Erythroblast (primary cell): ENCODE measurements at regions not wholly inside any gene's neighbourhood (a gene's known extent, or its start where the extent isn't known, plus 50 kb on each side); places are given as distances from the start of the nearest gene placed in this dataset.

Source experiments
- DNase-seq, 2 experiments: peaks; one replicate each; lab custom pipeline; 2025; lab: John Stamatoyannopoulos, UW
- GATA1 ChIP-seq: IDR thresholded peaks from 2 replicates; pipeline ENCODE4 v1.6.1; 2011; ENCODE audit warnings: low read depth, mild to moderate bottlenecking, control low read depth, low read length, moderate library complexity
- POLR2A ChIP-seq: IDR thresholded peaks from 2 replicates; pipeline ENCODE4 v1.6.1; 2011; ENCODE audit warnings: mild to moderate bottlenecking, low read length

DNA sequence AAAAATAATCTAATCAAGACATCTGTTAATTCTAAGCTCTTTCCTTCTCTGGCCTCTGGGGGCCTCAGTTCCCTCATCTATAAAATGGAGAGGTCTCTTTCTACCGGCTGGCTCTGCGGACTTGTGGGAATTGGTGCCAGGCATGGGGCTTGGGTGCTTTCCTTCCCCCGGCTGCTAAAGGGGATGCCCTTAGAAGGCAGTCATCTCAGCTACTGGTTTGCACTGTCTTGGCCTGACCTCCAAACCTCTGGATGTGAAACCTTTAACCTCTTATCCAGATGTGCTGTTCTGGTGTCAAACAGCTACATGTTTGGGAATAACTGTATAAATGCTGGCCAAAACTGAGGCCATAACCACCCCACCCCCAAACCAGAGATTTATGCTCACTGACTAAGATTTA, 320.0 kb downstream of the RPS24 start:
- DNase-seq, result no peak
- TF ChIP-seq GATA1 (no peak), POLR2A (no peak)

DNA sequence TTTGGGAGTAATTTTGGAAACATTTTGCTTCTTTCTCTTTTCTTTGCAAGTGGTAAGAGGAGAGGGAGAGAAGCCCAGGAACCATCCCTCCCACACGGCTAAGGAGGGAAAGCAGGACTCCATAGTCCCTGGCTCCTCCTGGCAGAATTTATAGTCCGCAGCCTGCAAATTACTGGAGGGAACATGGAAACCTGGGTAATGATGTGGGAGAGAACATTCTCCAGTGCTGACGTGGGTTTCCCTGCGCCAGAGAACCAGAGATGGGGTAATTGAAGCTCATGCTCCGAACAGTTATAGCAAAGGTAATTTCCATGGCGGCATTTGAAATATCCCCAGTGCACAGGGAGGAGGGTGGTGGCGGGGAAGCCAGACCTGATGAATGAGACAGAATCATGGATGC, 320.4 kb downstream of the RPS24 start:
- TF ChIP-seq GATA1 (no peak), POLR2A (no peak)
- DNase-seq, result no peak

DNA sequence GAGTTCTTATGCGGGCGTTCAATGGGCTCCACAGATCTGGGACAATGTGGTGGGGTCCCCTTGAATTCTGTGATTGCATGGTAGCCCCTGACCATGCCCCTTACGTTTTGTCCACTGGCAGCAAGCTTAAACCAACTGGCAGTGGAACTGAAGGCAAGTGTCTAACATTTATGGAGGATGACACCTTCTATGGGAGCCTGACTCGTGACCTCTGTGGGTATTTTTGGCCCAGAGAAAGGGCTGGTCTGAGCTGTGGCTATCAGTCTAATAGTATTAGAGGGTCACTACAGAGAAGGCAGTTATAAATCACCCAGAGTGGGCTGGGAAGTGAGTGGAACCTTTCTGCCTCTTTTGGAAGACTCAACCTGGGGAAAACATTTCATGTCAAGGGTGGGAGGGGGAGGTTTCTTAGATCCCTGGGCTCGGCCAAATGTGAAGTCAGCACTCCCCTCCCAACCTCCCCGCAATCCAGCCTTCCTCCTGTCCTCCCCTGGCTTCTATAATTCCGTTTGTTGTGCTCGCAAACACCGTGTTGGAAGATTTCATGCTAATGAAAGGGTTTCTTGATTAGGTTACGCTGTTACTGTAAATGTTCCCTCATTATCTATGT, 322.7 kb downstream of the RPS24 start:
- TF ChIP-seq GATA1, result no peak
- TF ChIP-seq POLR2A, result no peak

DNA sequence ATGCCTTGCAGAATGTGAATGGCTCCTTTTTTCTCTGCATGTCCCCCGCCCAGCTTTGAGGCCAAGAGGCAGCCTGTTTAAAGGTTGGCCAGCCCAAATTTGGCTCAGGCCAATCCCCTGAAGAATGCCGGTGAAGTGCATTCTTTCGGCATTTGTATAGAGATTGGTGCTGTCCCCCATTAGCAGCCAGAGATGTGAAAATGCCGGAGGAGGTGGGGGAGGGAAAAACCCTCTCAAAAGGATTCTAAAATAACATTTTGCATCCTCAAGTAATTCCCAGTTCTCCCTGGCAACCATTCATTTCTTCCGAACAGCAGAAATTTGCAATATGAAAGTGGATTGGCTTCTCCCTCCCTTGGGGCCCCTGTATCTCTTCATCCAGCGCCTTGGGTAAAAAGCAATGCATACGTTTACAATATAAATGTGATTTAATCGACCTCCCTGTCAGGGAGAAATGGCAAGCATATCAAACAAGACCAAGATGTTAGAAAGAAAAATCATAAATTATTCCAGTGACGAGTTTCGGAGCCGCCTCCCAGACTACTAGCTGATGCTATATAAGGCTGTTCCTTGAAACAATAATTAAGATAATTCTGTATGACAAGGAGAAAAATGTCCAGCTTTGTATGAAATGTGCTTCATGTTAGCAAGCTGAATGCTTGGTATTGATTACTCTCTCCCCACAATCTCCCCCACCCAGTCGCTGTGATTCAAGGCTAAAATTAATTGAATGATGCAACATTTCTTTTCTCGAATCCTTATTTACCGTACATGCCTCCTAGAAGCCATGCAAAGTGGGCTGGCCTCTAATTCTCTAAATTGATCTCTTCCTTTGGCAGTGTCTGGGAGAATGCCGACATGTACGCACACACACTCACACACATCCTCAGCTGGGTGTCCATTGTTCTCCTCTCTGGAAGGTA, 323.7 kb downstream of the RPS24 start:
- TF ChIP-seq GATA1, result no peak
- no peak for TF ChIP-seq POLR2A
- no peak for DNase-seq

More for the DNA sequence above, 322.7 kb downstream of the RPS24 start:
- DNase-seq, result no peak

DNA sequence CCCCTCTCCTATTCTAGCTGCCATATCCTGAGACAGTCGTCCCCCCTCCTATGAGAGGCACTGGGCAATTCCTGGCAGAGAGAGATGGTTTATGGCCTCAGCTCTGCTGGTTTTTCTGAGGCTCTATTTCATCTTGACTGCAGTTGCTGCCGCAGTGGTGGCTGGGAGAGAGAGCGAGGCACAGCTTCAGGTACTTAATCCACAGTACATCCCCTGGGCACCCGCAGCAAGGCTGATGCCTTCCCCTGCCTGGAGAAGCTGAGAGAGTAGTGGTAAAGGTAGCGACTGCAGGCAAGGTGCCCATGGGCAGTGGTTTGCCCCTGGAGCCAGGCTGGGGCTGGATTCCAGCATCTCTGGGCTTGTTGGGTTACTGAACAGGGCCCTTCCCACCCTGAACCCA, 324.7 kb downstream of the RPS24 start:
- no peak for DNase-seq
- no peak for TF ChIP-seq GATA1
- no peak for TF ChIP-seq POLR2A

DNA sequence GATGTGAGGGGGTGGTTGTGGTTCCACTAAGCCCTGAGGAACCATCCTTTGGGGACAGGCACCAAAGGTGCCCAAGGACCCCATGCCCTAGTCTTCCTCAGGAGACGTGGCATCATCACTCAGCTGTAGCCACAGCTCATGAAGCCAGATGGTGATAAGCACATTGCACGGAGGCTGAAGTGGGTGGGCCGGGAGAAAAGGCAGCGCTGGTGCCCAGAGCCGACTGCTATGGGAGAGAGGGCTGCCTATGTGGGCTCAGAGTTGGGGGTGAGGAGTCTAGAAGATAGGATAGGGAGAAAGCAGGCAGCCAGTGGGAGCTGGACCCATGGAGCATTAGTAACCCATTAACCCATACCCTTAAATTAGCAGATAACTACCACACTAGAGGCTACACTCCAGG, 325.3 kb downstream of the RPS24 start:
- no peak for DNase-seq
- TF ChIP-seq GATA1, result no peak
- TF ChIP-seq POLR2A, result no peak

DNA sequence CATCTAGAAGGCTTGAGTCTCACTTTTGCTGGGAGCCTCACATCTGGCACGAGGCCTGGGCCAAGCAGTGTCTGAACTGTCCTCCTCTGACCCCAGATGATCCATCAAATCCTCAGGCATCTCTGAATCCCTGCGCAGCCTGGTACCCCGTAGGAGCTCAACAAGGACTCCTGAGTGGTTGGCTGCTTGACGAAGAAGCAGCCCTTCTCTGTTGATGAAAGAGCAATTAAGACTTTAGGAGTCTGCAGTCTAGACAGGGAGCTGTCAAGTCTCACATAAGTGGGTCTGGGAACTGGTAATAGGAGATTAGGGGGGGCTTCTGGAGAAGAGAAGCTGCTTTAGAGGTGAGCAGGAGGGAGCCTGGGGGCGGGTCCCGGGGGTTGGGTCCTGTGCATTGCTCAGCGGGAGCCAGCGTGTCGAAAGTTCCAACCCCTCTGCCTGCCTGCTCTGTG, 326.0 kb downstream of the RPS24 start:
- no peak for DNase-seq

DNA sequence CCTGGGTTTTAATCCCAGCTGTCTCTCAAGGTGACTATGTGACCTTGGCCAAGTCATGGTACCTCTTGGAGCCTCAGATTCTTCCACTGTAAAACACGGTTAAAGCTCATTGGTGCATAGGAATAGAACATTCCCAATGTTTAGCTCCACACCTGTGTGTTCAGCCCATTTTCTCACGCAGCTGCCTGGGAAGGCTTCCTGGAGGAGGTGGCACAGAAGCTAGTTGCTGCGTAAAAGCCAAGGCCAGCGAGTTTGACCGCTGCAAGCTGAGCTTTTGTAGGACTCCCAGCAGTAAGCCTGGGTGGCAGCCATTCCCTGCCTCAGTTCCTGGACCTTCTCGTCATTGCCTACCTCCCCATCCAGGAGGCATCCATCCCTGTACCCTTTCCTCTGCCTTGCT, 326.6 kb downstream of the RPS24 start:
- TF ChIP-seq GATA1 (no peak), POLR2A (no peak)
- DNase-seq, result no peak

More for the DNA sequence above, 326.0 kb downstream of the RPS24 start:
- TF ChIP-seq GATA1, result no peak
- TF ChIP-seq POLR2A, result no peak

DNA sequence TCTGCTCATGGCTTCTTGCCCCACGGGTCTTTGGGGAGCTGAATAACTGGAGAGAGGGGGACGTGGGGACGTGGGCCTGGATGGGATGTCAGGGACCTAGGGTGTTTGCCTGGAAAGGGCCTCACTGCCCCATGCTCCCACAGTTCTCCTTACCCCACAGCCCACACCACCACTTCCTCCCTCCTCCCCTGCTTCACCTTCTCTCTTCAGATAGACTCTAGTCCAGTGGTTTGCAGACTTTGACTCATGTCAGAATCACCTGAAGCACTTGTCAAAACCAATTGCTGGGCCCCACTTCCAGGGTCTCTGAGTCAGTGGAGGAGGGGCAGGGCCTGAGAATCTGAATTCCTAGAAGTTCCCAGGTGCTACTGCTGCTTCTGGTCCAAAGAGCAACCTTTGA, 327.4 kb downstream of the RPS24 start:
- TF ChIP-seq GATA1 (no peak), POLR2A (no peak)
- DNase-seq, result no peak

DNA sequence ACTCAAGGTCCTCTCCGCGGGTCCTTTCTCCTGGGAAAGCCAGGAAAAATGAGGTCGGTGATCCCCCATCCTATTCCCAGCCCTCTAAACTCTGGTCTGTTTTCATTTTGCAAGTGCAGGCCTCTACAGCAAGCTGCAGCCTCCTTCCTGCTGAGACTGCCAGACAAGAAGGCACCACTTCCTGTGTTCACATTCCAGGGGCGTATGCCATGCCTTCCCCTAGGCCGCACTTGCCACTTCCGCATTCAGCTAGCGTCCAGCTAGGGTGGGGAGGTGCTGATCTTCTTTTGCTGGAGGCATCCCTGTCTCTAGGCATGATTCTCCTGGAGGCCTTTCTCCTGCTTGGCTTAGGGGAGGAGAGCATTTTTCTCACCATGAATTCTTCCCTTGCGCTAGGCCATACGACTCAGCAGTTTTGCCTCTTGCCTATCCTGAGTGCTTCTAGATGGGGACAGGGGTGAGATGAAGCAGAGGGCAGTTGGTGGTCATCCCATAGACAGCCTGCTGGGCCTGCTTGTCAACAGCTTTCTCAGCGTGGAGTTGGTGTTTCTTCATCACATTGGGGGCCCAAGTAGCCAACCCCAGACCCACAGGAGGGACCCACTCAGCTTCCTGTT, 328.9 kb downstream of the RPS24 start:
- TF ChIP-seq POLR2A, result no peak
- TF ChIP-seq GATA1, result no peak
- DNase-seq, result no peak

DNA sequence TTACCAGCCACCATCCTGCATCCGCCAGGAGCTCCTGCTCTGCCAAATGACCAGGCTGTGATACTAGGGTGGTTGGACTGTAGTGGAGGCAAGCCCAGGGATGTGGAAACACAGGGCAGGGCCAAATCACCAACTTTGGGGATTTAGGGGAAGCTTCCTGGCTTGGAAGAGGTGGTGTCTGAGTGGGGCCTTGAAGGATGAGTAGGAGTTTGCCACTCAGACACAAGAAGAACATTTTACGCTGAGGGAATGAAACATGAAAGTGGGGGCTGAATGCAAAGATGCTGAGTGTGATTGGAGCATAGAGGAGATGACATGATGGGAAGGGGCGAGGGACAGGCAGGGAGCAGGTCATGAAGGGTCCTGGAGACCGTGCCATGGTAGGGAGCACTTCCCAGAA, 329.5 kb downstream of the RPS24 start:
- TF ChIP-seq GATA1, result no peak
- no peak for TF ChIP-seq POLR2A
- no peak for DNase-seq

DNA sequence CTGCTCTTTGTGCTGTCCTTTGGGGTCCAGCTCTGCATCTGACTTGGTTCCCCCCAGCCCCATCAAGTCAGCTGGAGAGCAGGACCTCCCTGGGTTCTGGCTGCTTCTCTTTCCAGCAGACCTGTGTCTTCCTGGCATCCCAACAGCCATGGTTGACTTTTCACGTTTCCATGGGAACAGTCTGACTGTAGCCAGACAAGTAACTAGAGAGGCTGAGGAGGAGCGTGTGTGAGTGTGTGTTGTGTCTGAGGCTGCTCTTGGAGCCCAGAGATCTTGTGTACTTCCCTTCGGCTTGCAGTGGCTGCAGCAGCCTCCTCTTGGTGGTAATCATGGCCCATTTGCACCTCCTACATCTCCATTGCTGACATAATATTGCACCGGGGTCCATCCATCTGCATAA, 332.0 kb downstream of the RPS24 start:
- no peak for DNase-seq
- TF ChIP-seq POLR2A, result no peak
- TF ChIP-seq GATA1, result no peak

DNA sequence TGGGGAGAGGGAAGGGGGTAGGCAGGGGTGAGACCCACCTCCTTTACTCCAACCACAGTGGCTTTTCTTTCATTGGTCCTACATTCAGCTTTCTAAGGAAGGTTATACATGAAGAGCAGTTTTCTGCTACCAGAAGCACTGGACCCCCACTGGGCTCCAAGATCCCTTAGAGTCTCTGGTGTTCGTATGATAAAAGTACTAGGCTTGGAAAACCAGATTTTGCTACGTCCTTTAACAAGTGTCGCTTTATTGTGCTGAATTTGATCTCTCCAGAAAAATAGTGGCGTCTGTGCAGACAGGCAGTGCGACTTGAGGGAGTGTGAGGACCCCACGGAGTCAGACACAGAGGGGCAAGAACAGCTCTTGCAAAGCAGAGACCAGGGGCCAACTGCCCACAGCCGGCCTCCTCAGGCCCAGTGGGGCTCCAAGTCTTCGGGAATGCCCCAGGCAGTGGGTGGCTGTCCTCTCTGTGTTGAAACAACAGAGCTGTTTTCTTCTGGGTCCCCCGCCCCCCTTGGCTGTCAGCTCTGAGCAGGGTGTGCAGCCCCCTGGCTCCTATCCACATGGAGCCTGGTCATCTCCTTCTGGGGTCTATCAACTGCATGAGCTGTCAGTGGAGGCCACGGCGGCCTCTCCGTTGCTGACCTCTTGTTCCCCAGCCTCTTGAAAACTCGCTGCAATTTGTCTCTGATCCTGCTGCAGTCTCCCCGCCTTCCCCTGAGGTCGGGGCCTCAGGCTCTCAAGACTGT, 333.2 kb downstream of the RPS24 start:
- DNase-seq, result no peak

DNA sequence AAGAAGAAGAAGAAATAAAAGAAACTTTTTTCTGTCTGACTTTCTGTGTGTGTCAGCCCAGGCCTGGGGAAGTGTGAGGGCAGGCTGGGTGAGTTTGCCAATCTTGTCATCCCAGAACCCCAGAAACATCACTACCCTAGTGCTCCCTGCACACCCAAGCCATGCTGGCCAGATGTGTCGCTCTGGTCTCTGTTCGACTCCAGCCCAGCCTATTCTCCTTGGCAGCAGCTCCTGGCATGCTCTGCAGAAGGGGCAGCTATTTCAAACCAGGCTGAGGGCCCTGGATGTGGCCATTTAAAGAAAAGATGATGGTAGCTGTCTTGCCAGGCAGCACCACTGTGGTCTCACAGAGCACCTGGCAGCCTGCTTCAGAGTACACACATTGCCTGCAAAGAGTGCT, 334.1 kb downstream of the RPS24 start:
- TF ChIP-seq POLR2A (no peak), GATA1 (no peak)
- no peak for DNase-seq

More for the DNA sequence above, 333.2 kb downstream of the RPS24 start:
- TF ChIP-seq POLR2A (no peak), GATA1 (no peak)
